Body of pancreas (tissue), 4 donors: ENCODE measurements at regions not wholly inside any gene's neighbourhood (a gene's known extent, or its start where the extent isn't known, plus 50 kb on each side); places are given as distances from the start of the nearest gene placed in this dataset.

ENCODE experiments used
- POLR2A ChIP-seq, 3 donors: fragments of 450-650 bp; IDR thresholded peaks; one replicate each; pipeline ENCODE4 v1.6.1; 2016; ENCODE audit warnings: antibody characterized with exemption in 3 of 3, mild to moderate bottlenecking in 2 of 3
- TF ChIP-seq, protein P1 (sequence below), 7 experiments: fragments of 450-650 bp in 4 of 7; fragments of 200-600 bp in 3 of 7; sonication (generic) in 3 of 7; IDR thresholded peaks; one replicate each; pipeline ENCODE4 v1.5.1; 2016 to 2019; ENCODE audit warnings: antibody characterized with exemption in 7 of 7

DNA sequence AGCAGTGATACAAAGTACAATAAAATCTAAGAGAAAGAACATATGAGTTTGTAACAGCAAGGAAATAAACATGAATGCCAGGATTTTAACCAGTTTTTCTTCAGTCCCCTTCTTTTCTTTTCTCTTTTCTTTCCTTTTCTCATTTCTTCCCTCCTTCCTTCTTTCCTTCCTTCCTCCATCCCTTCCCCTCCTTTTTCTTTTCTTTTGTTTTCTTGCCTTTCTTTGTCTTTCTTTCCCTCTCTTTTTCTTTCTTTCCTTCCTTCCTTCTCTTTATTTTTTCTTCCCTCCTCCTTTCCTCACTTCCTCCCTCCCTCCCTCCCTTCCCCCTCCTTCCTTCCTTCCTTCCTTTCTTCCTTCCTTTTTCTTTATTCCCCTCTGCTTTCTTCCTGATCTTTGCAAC lies 142.8 kb upstream of the SYT4 start:
- TF ChIP-seq POLR2A (IDR thresholded peaks at IDR 0.05): no peak
- TF ChIP-seq, protein P1, sequence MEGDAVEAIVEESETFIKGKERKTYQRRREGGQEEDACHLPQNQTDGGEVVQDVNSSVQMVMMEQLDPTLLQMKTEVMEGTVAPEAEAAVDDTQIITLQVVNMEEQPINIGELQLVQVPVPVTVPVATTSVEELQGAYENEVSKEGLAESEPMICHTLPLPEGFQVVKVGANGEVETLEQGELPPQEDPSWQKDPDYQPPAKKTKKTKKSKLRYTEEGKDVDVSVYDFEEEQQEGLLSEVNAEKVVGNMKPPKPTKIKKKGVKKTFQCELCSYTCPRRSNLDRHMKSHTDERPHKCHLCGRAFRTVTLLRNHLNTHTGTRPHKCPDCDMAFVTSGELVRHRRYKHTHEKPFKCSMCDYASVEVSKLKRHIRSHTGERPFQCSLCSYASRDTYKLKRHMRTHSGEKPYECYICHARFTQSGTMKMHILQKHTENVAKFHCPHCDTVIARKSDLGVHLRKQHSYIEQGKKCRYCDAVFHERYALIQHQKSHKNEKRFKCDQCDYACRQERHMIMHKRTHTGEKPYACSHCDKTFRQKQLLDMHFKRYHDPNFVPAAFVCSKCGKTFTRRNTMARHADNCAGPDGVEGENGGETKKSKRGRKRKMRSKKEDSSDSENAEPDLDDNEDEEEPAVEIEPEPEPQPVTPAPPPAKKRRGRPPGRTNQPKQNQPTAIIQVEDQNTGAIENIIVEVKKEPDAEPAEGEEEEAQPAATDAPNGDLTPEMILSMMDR (IDR thresholded peaks at IDR 0.05): no peak
